SK-N-SH (cell line): ENCODE measurements at regions not wholly inside any gene's neighbourhood (a gene's known extent, or its start where the extent isn't known, plus 50 kb on each side); places are given as distances from the start of the nearest gene placed in this dataset.

Experiments
- CTCF ChIA-PET: fragments of 300-600, 350-600 bp; formaldehyde crosslinking; extraction: SDS; loops from one replicate; lab custom pipeline; 2021; lab: Yijun Ruan, JAX
- POLR2A ChIA-PET: fragments of 350-600 bp; sonication (Branson Sonifier 250); formaldehyde crosslinking; extraction: SDS; loops from one replicate; lab custom pipeline; 2020; ENCODE audit warnings: antibody characterized with exemption, inconsistent platforms; lab: Yijun Ruan, JAX
- DNase-seq: peaks from one replicate; pipeline ENCODE4 v3.0.0; 2012
- H2AFZ ChIP-seq: fragments of 200-600 bp; sonication (generic); 2 replicates; pipeline ENCODE4 v1.8.1; 2016; ENCODE audit warnings: antibody characterized with exemption, mild to moderate bottlenecking, low read depth
- H3F3A ChIP-seq: fragments of 200-600 bp; sonication (generic); replicated peaks from 2 replicates; pipeline ENCODE3; 2016; ENCODE audit warnings: antibody characterized with exemption, mild to moderate bottlenecking; ENCODE audit not compliant: insufficient read depth
- H3K27ac ChIP-seq, 2 experiments: fragments of 200-500 bp in 1 of 2; fragments of 200-600 bp in 1 of 2; sonication (Bioruptor generic) in 1 of 2; sonication (generic), shearing (Covaris generic) in 1 of 2; 2 replicates each; pipeline versions ENCODE4 v1.5.1 to v1.6.1; 2014 to 2016; ENCODE audit warnings: low read depth in 2 of 2, inconsistent platforms in 1 of 2, low read length in 1 of 2, mild to moderate bottlenecking in 1 of 2, mixed read lengths in 1 of 2
- H3K27me3 ChIP-seq: fragments of 200-600 bp; sonication (generic), shearing (Covaris generic); 2 replicates; pipeline ENCODE4 v1.6.1; 2016; ENCODE audit warnings: mixed run types; ENCODE audit not compliant: insufficient read depth
- H3K36me3 ChIP-seq, 2 experiments: fragments of 200-500 bp in 1 of 2; fragments of 200-600 bp in 1 of 2; sonication (Bioruptor generic) in 1 of 2; sonication (generic) in 1 of 2; replicated peaks in 1 of 2; 2 replicates each; pipeline versions ENCODE3 to v1.5.1; 2014 to 2016; ENCODE audit warnings: low read length in 1 of 2, mild to moderate bottlenecking in 1 of 2; ENCODE audit not compliant: insufficient read depth in 2 of 2, control insufficient read depth in 1 of 2
- H3K4me1 ChIP-seq, 2 experiments: fragments of 200-500 bp in 1 of 2; fragments of 200-600 bp in 1 of 2; sonication (Bioruptor generic) in 1 of 2; sonication (generic), shearing (Covaris generic) in 1 of 2; 2 replicates each; pipeline versions ENCODE4 v1.5.1 to v1.6.1; 2014 to 2016; ENCODE audit warnings: low read depth in 1 of 2, low read length in 1 of 2, mixed run types in 1 of 2; ENCODE audit not compliant: insufficient read depth in 2 of 2, control insufficient read depth in 1 of 2
- H3K4me2 ChIP-seq: fragments of 200-600 bp; sonication (generic), shearing (Covaris generic); 2 replicates; pipeline ENCODE4 v1.6.1; 2017; ENCODE audit warnings: mixed run types
- H3K4me3 ChIP-seq, 2 experiments: fragments of 200-500 bp in 1 of 2; fragments of 200-600 bp in 1 of 2; sonication (Bioruptor generic) in 1 of 2; sonication (generic), shearing (Covaris generic) in 1 of 2; 2 replicates each; pipeline versions ENCODE4 v1.5.1 to v1.8.1; 2014 to 2016; ENCODE audit warnings: low read depth in 2 of 2, inconsistent platforms in 1 of 2, low read length in 1 of 2, mild to moderate bottlenecking in 1 of 2, mixed read lengths in 1 of 2, moderate library complexity in 1 of 2
- H3K79me2 ChIP-seq: fragments of 200-600 bp; sonication (generic); 2 replicates; pipeline ENCODE4 v1.8.1; 2017; ENCODE audit warnings: mild to moderate bottlenecking; ENCODE audit not compliant: insufficient read depth
- H3K9ac ChIP-seq: fragments of 200-600 bp; sonication (generic); 2 replicates; pipeline ENCODE4 v1.6.1; 2017; ENCODE audit warnings: mixed run types
- H3K9me2 ChIP-seq: fragments of 200-600 bp; sonication (generic); 2 replicates; pipeline ENCODE4 v1.6.1; 2017; ENCODE audit warnings: mixed run types
- H3K9me3 ChIP-seq: fragments of 200-600 bp; sonication (generic); 2 replicates; pipeline ENCODE4 v1.6.1; 2017; ENCODE audit warnings: mixed run types, mild to moderate bottlenecking, moderate library complexity
- H4K20me1 ChIP-seq: fragments of 200-600 bp; sonication (generic); 2 replicates; pipeline ENCODE4 v1.6.1; 2017; ENCODE audit warnings: mild to moderate bottlenecking, mixed run types; ENCODE audit not compliant: insufficient read depth
- ELF1 ChIP-seq: IDR thresholded peaks from 2 replicates; pipeline ENCODE4 v1.4.0; 2012
- FOXM1 ChIP-seq: IDR thresholded peaks from 2 replicates; pipeline ENCODE4 v1.4.0; 2012; ENCODE audit warnings: low read depth, mild to moderate bottlenecking
- GATA2 ChIP-seq: sonication (generic); formaldehyde crosslinking; IDR thresholded peaks from 2 replicates; pipeline ENCODE4 v1.5.0; 2020; ENCODE audit warnings: mild to moderate bottlenecking, missing genetic modification reagents
- IRF3 ChIP-seq: fragments of 150-350 bp; IDR thresholded peaks from 2 replicates; pipeline ENCODE4 v1.6.1; 2016; ENCODE audit warnings: mild to moderate bottlenecking, low read depth, low read length
- MAX ChIP-seq: IDR thresholded peaks from 2 replicates; pipeline ENCODE4 v1.4.0; 2012; ENCODE audit warnings: low read depth
- MEF2A ChIP-seq: IDR thresholded peaks from 2 replicates; pipeline ENCODE4 v1.4.0; 2012; ENCODE audit warnings: low read depth, borderline replicate concordance
- MXI1 ChIP-seq: IDR thresholded peaks from 2 replicates; pipeline ENCODE4 v1.6.1; 2012; ENCODE audit warnings: mild to moderate bottlenecking, low read depth, low read length, improper control_type of control experiment
- PBX3 ChIP-seq: IDR thresholded peaks from 2 replicates; pipeline ENCODE4; 2012
- RFX5 ChIP-seq: IDR thresholded peaks from 2 replicates; pipeline ENCODE4 v1.6.1; 2012; ENCODE audit warnings: mild to moderate bottlenecking, improper control_type of control experiment, low read length
- SIN3A ChIP-seq: IDR thresholded peaks from 2 replicates; pipeline ENCODE4 v1.6.1; 2012; ENCODE audit warnings: low read depth, mild to moderate bottlenecking, low read length, moderate library complexity, borderline replicate concordance
- SMC3 ChIP-seq: IDR thresholded peaks from 2 replicates; pipeline ENCODE4 v1.6.1; 2012; ENCODE audit warnings: low read depth, low read length, improper control_type of control experiment
- TCF12 ChIP-seq: IDR thresholded peaks from 2 replicates; pipeline ENCODE4 v1.4.0; 2012
- YY1 ChIP-seq: IDR thresholded peaks from 2 replicates; pipeline ENCODE4 v1.4.0; 2012; ENCODE audit warnings: low read depth, mild to moderate bottlenecking
- WGBS: methylation state at CpG from one replicate; pipeline ENCODE4 v1.1.6; 2017; ENCODE audit warnings: low lambda C conversion rate; 5-methylcytosine and 5-hydroxymethylcytosine counted together
- TF ChIP-seq, protein P1 (sequence below): fragments of 200-600 bp; sonication (generic); IDR thresholded peaks from 2 replicates; pipeline ENCODE4 v1.6.1; 2017; ENCODE audit warnings: antibody characterized with exemption, mild to moderate bottlenecking, moderate library complexity
- TF ChIP-seq, protein P2 (sequence below): fragments of 150-350 bp; IDR thresholded peaks from 2 replicates; pipeline ENCODE4 v1.6.1; 2017; ENCODE audit warnings: antibody characterized with exemption, low read length, low read depth, borderline replicate concordance
- TF ChIP-seq, protein P3 (sequence below): IDR thresholded peaks from 2 replicates; pipeline ENCODE4 v1.6.1; 2012; ENCODE audit warnings: mild to moderate bottlenecking, low read depth, low read length, moderate library complexity
- TF ChIP-seq, protein P4 (sequence below): IDR thresholded peaks from 2 replicates; pipeline ENCODE4 v1.4.0; 2012; ENCODE audit warnings: low read depth, borderline replicate concordance

DNA sequence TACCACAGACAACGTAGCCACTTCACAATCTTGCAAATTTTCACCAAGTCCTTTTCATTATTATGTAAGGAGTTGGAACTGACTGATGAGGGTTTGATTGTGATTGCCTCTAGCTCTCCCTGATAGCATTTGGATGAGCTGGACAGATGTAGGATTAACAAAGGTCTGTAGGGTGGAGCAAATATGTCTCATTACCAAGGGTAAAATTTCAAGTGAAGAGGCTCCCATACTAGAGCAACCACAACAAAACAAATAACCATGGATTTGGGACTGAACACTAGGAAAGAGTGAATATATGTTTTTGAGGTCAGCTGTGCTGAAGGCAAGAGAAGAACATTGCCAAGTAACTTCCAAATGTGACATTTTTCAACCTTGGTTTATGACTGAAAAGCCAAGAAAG, 281.7 kb downstream of the NEBL start:
- no peak overlapping the region for H3K27ac ChIP-seq
- H3K9ac ChIP-seq = no peak overlapping the region
- H3K4me3 ChIP-seq = no peak overlapping the region
- H3K27me3 ChIP-seq = no peaks in the 10 kb centered on the region
- TF ChIP-seq RFX5 (no peak), ELF1 (no peak)
- TF ChIP-seq, all 33 proteins: peak for 0
- H3K9me3 ChIP-seq = no peaks in the 10 kb centered on the region
- no peaks in the 10 kb centered on the region for H4K20me1 ChIP-seq
- ChIA-PET CTCF (interaction anchor here (0.8 kb wide), 1 partner anchor 12 kb away, joined by 3 read pairs; no protein-coding TSS in a partner anchor), POLR2A (no interaction called here)
- no peaks in the 10 kb centered on the region for H3K36me3 ChIP-seq
- H3K79me2 ChIP-seq = no peaks in the 10 kb centered on the region
- H3K4me1 ChIP-seq = peaks cover 0 to 3% of the 10 kb centered on the region in 2 experiments; a peak in 1 of 4 replicates
- no peaks in the 10 kb centered on the region for H3K9me2 ChIP-seq
- no peak for DNase-seq
- no peaks in the 10 kb centered on the region for H3F3A ChIP-seq
- no peak overlapping the region for H3K4me2 ChIP-seq
- H2AFZ ChIP-seq = no peak overlapping the region
- WGBS = 17% methylated on average over 1 of the region's 1 CpG

DNA sequence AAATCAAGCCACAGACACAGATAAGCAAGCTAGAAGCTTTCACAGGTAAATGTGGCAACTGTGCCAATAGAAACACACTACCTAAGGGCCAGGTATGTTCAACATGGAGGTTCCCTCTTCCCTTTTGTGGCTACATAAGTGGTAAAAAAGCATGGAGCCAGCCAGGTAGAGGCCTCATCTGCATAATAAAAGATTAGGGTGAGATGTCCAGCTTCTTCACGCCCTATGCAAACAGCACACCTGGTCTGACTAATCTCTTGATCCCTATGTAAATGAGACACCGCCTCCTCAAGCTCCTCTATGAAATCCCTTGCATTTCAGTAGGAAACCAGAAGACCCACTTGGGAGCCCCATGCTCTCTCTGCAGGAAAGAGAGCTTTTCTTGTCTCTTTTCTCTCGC, 282.2 kb downstream of the NEBL start:
- no peaks in the 10 kb centered on the region for H3K9me3 ChIP-seq
- H3K36me3 ChIP-seq = no peaks in the 10 kb centered on the region
- CTCF ChIA-PET = no interaction called here
- no peak overlapping the region for H3K27ac ChIP-seq
- TF ChIP-seq TCF12 (no peak), IRF3 (no peak), MEF2A (no peak), PBX3 (no peak), FOXM1 (no peak), SIN3A (no peak), YY1 (no peak), MXI1 (no peak), SMC3 (no peak), GATA2 (CRISPR knock-in tag) (no peak), MAX (no peak)
- TF ChIP-seq, protein P1, sequence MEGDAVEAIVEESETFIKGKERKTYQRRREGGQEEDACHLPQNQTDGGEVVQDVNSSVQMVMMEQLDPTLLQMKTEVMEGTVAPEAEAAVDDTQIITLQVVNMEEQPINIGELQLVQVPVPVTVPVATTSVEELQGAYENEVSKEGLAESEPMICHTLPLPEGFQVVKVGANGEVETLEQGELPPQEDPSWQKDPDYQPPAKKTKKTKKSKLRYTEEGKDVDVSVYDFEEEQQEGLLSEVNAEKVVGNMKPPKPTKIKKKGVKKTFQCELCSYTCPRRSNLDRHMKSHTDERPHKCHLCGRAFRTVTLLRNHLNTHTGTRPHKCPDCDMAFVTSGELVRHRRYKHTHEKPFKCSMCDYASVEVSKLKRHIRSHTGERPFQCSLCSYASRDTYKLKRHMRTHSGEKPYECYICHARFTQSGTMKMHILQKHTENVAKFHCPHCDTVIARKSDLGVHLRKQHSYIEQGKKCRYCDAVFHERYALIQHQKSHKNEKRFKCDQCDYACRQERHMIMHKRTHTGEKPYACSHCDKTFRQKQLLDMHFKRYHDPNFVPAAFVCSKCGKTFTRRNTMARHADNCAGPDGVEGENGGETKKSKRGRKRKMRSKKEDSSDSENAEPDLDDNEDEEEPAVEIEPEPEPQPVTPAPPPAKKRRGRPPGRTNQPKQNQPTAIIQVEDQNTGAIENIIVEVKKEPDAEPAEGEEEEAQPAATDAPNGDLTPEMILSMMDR = no peak
- TF ChIP-seq, protein P2, sequence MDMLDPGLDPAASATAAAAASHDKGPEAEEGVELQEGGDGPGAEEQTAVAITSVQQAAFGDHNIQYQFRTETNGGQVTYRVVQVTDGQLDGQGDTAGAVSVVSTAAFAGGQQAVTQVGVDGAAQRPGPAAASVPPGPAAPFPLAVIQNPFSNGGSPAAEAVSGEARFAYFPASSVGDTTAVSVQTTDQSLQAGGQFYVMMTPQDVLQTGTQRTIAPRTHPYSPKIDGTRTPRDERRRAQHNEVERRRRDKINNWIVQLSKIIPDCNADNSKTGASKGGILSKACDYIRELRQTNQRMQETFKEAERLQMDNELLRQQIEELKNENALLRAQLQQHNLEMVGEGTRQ = no peak
- TF ChIP-seq, protein P3, sequence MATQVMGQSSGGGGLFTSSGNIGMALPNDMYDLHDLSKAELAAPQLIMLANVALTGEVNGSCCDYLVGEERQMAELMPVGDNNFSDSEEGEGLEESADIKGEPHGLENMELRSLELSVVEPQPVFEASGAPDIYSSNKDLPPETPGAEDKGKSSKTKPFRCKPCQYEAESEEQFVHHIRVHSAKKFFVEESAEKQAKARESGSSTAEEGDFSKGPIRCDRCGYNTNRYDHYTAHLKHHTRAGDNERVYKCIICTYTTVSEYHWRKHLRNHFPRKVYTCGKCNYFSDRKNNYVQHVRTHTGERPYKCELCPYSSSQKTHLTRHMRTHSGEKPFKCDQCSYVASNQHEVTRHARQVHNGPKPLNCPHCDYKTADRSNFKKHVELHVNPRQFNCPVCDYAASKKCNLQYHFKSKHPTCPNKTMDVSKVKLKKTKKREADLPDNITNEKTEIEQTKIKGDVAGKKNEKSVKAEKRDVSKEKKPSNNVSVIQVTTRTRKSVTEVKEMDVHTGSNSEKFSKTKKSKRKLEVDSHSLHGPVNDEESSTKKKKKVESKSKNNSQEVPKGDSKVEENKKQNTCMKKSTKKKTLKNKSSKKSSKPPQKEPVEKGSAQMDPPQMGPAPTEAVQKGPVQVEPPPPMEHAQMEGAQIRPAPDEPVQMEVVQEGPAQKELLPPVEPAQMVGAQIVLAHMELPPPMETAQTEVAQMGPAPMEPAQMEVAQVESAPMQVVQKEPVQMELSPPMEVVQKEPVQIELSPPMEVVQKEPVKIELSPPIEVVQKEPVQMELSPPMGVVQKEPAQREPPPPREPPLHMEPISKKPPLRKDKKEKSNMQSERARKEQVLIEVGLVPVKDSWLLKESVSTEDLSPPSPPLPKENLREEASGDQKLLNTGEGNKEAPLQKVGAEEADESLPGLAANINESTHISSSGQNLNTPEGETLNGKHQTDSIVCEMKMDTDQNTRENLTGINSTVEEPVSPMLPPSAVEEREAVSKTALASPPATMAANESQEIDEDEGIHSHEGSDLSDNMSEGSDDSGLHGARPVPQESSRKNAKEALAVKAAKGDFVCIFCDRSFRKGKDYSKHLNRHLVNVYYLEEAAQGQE = no peak
- TF ChIP-seq, protein P4, sequence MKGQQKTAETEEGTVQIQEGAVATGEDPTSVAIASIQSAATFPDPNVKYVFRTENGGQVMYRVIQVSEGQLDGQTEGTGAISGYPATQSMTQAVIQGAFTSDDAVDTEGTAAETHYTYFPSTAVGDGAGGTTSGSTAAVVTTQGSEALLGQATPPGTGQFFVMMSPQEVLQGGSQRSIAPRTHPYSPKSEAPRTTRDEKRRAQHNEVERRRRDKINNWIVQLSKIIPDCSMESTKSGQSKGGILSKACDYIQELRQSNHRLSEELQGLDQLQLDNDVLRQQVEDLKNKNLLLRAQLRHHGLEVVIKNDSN = no peak
- no peaks in the 10 kb centered on the region for H4K20me1 ChIP-seq
- H3K9ac ChIP-seq = no peak overlapping the region
- H3F3A ChIP-seq = no peaks in the 10 kb centered on the region
- no peak overlapping the region for H2AFZ ChIP-seq
- no peak overlapping the region for H3K4me3 ChIP-seq
- no peaks in the 10 kb centered on the region for H3K27me3 ChIP-seq
- POLR2A ChIA-PET = no interaction called here
- no peaks in the 10 kb centered on the region for H3K9me2 ChIP-seq
- DNase-seq = no peak
- no peak overlapping the region for H3K4me2 ChIP-seq
- WGBS = 14% methylated on average over 3 of the region's 3 CpGs
- no peaks in the 10 kb centered on the region for H3K79me2 ChIP-seq
- H3K4me1 ChIP-seq = peaks cover 0 to 3% of the 10 kb centered on the region in 2 experiments; a peak in 1 of 4 replicates
